PC-3 (cell line): ENCODE measurements at regions not wholly inside any gene's neighbourhood (a gene's known extent, or its start where the extent isn't known, plus 50 kb on each side); places are given as distances from the start of the nearest gene placed in this dataset.
"Not testable (repeated sequence)": the region's sequence is repeated elsewhere in the genome, so short reads cannot be mapped to it uniquely, and the experiment has no call there.

Source experiments
- ATAC-seq: fragments of 200-7000 bp; cut with Tn5 transposase; 2 replicates; pipeline ENCODE4 v1.9.1; 2020; ENCODE audit warnings: mild to moderate bottlenecking, moderate library complexity
- BruUV-seq: library from RNA; stranded (reverse); fragments of 400-500 nt; replicated peaks from 2 replicates; lab custom pipeline; 2021; lab: Mats Ljungman, UMichigan
- CTCF ChIA-PET: fragments of 300-600 bp; sonication (Branson Sonifier 250); formaldehyde crosslinking; loops from one replicate; lab custom pipeline; 2022; ENCODE audit warnings: antibody characterized with exemption; lab: Charles Lee
- POLR2A ChIA-PET: fragments of 300-600 bp; sonication (Branson Sonifier 250); formaldehyde crosslinking; loops from one replicate; lab custom pipeline; 2022; ENCODE audit warnings: antibody characterized with exemption; ENCODE audit not compliant: unreplicated experiment; lab: Charles Lee
- DNase-seq: peaks from one replicate; pipeline ENCODE4 v3.0.0-alpha.2; 2015
- H2AFZ ChIP-seq: fragments of 300-600 bp; sonication (generic); 2 replicates; pipeline ENCODE4 v1.6.0; 2016; ENCODE audit warnings: antibody characterized with exemption, low read length
- H3F3A ChIP-seq: fragments of 300-600 bp; sonication (generic); one replicate; pipeline ENCODE4 v1.6.0; 2017; ENCODE audit warnings: antibody characterized with exemption, low read length, control low read depth, mild to moderate bottlenecking; ENCODE audit not compliant: unreplicated experiment
- H3K27ac ChIP-seq: fragments of 300-600 bp; sonication (generic); 2 replicates; pipeline ENCODE4 v1.5.1; 2016; ENCODE audit warnings: mild to moderate bottlenecking, low read length
- H3K27me3 ChIP-seq: fragments of 300-600 bp; sonication (generic); 2 replicates; pipeline ENCODE4 v1.6.1; 2016; ENCODE audit warnings: low read length, mixed read lengths
- H3K36me3 ChIP-seq: fragments of 300-600 bp; sonication (generic); 2 replicates; pipeline ENCODE4 v1.6.1; 2016; ENCODE audit warnings: low read depth, mixed run types, low read length, mixed read lengths
- H3K4me1 ChIP-seq: fragments of 300-600 bp; sonication (generic); 2 replicates; pipeline ENCODE4 v1.5.1; 2016; ENCODE audit warnings: low read length; ENCODE audit not compliant: insufficient read depth
- H3K4me2 ChIP-seq: fragments of 300-600 bp; sonication (generic); 2 replicates; pipeline ENCODE4 v1.6.0; 2016; ENCODE audit warnings: low read length
- H3K4me3 ChIP-seq: fragments of 300-600 bp; sonication (generic); 2 replicates; pipeline ENCODE4 v1.5.1; 2016; ENCODE audit warnings: mild to moderate bottlenecking, low read length, mixed read lengths
- H3K79me2 ChIP-seq: fragments of 300-600 bp; sonication (generic); 2 replicates; pipeline ENCODE4 v1.6.1; 2017; ENCODE audit warnings: low read length, mixed read lengths
- H3K9ac ChIP-seq: fragments of 300-600 bp; sonication (generic); 2 replicates; pipeline ENCODE4 v1.6.0; 2016; ENCODE audit warnings: mild to moderate bottlenecking, low read length
- H3K9me2 ChIP-seq: fragments of 300-600 bp; sonication (generic); replicated peaks from 2 replicates; pipeline ENCODE4 v1.6.1; 2016; ENCODE audit warnings: mixed run types, low read length, mixed read lengths
- H3K9me3 ChIP-seq: fragments of 300-600 bp; sonication (generic); 2 replicates; pipeline ENCODE4 v1.6.1; 2016; ENCODE audit warnings: low read length, mixed read lengths
- H4K20me1 ChIP-seq: fragments of 300-600 bp; sonication (generic); 2 replicates; pipeline ENCODE4 v1.6.1; 2016; ENCODE audit warnings: low read length, mixed read lengths
- EZH2 ChIP-seq: fragments of 300-600 bp; sonication (generic); IDR thresholded peaks from one replicate; pipeline ENCODE4 v1.6.1; 2017; ENCODE audit warnings: antibody characterized with exemption, mild to moderate bottlenecking, low read length; ENCODE audit not compliant: unreplicated experiment
- EZH2phosphoT487 ChIP-seq: fragments of 300-600 bp; sonication (generic); IDR thresholded peaks from 2 replicates; pipeline ENCODE4 v1.6.1; 2018; ENCODE audit warnings: mild to moderate bottlenecking, antibody characterized with exemption, low read length, borderline replicate concordance
- intact Hi-C: fragments of 100-400 bp; cut with micrococcal nuclease; formaldehyde crosslinking; loops from 2 replicates; pipeline ENCODE4 v1.9.0; 2023
- TF ChIP-seq, protein P1 (sequence below): fragments of 300-600 bp; sonication (generic); conservative IDR thresholded peaks from 2 replicates; pipeline ENCODE4 v1.5.1; 2017; ENCODE audit warnings: antibody characterized with exemption, low read depth, mild to moderate bottlenecking, low read length

DNA sequence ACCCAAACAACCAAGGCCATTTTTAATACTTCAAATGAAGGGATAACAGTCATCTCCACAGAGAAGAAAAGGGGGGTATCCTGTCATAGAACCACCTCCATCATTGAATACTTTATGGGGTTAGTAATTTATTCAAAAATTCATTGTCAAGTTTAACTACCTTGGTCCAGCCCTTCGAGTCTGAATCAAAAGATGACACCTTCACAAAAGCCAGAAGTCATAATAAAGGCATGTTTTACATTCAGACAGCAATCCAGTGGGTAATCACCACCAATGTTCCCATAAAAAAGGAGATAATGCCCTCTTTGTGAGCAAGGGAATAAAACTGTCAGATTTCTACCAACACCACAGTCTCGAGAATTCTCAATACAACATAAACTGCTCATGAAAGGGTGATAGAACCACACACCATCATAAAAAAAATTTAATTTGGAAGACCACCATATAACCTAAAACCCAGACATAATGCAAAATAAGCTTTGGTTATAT is 145.6 kb upstream of the ZBTB20 start:
- no peaks in the 10 kb centered on the region for H3K36me3 ChIP-seq
- no peak overlapping the region for H3K27ac ChIP-seq
- H3K4me1 ChIP-seq: no peaks in the 10 kb centered on the region
- H3K4me3 ChIP-seq: no peak overlapping the region
- no TSS peak for BruUV-seq
- H3K9me2 ChIP-seq: no peaks in the 10 kb centered on the region
- no peaks in the 10 kb centered on the region for H4K20me1 ChIP-seq
- intact Hi-C loops: no loop called here
- H3F3A ChIP-seq: no peaks in the 10 kb centered on the region
- H3K79me2 ChIP-seq: no peaks in the 10 kb centered on the region
- ATAC-seq (no peak), DNase-seq (no peak)
- no peaks in the 10 kb centered on the region for H3K27me3 ChIP-seq
- no peak overlapping the region for H3K9ac ChIP-seq
- no peak overlapping the region for H2AFZ ChIP-seq
- ChIA-PET CTCF (no interaction called here), POLR2A (no interaction called here)
- TF ChIP-seq, protein P1, sequence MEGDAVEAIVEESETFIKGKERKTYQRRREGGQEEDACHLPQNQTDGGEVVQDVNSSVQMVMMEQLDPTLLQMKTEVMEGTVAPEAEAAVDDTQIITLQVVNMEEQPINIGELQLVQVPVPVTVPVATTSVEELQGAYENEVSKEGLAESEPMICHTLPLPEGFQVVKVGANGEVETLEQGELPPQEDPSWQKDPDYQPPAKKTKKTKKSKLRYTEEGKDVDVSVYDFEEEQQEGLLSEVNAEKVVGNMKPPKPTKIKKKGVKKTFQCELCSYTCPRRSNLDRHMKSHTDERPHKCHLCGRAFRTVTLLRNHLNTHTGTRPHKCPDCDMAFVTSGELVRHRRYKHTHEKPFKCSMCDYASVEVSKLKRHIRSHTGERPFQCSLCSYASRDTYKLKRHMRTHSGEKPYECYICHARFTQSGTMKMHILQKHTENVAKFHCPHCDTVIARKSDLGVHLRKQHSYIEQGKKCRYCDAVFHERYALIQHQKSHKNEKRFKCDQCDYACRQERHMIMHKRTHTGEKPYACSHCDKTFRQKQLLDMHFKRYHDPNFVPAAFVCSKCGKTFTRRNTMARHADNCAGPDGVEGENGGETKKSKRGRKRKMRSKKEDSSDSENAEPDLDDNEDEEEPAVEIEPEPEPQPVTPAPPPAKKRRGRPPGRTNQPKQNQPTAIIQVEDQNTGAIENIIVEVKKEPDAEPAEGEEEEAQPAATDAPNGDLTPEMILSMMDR: no peak
- TF ChIP-seq EZH2phosphoT487: no peak
- no peak for TF ChIP-seq EZH2
- H3K9me3 ChIP-seq: no peaks in the 10 kb centered on the region
- no peak overlapping the region for H3K4me2 ChIP-seq

DNA sequence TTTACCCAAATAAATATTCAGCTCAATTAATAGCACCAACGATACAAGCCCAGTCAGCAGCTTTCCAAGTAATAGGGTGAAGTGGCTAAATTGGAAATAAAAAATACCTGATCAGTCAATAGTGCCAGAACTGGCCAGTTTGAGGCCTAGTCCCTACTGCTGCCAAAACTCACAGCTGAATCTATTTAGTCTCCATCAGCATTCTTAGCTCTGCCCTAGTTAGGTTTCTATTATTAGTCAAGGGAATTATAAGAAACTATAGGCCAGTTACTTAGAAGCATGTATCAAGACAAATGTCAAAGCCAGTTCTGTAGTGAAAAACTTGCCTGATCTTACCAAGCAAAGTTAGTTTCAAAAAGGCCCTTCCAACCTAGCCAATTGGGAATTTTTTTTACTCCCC is 146.2 kb upstream of the ZBTB20 start:
- no peaks in the 10 kb centered on the region for H3K4me1 ChIP-seq
- BruUV-seq: no TSS peak

DNA sequence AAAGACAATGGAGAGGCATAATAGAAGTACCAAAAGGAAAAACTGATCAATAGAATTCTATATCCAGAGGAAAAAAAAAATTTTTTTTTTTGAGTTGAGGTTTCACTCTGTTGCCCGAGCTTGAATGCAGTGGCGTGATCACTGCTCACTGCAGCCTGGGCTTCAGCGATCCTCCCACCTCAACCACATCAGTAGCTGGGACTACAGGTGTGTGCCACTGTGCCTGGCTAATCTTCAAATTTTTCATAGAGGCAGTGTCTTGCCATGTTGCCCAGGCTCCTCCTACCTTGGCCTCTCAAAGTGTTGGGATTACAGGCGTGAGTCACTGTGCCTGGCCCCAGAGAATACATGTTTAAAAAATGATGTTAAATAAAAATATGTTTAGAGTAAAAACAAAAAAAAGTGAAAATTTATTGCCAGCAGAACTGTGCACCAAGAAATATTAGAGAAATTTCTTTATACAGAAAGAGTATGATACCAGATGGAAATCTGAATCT is 154.3 kb upstream of the ZBTB20 start:
- Histone ChIP-seq H3K27me3 (no peaks in the 10 kb centered on the region), H3K9ac (no peak overlapping the region), H3K36me3 (no peaks in the 10 kb centered on the region), H3K79me2 (no peaks in the 10 kb centered on the region), H3K4me2 (no peak overlapping the region), H3F3A (no peaks in the 10 kb centered on the region), H4K20me1 (no peaks in the 10 kb centered on the region), H3K27ac (no peak overlapping the region), H3K4me3 (no peak overlapping the region), H3K4me1 (no peaks in the 10 kb centered on the region), H2AFZ (no peak overlapping the region), H3K9me2 (no peaks in the 10 kb centered on the region), H3K9me3 (no peaks in the 10 kb centered on the region)
- POLR2A ChIA-PET: no interaction called here
- CTCF ChIA-PET: no interaction called here
- intact Hi-C loops: no loop called here
- 0 out of 2 replicates have a peak, but pooled peaks have one; percentile 27 for ATAC-seq
- TF ChIP-seq EZH2 (no peak), EZH2phosphoT487 (no peak)
- TF ChIP-seq, protein P1: no peak
- DNase-seq: no peak
- no TSS peak for BruUV-seq

More for the DNA sequence above, 146.2 kb upstream of the ZBTB20 start:
- TF ChIP-seq, protein P1: no peak
- TF ChIP-seq EZH2phosphoT487: no peak
- no peak for TF ChIP-seq EZH2
- Histone ChIP-seq H3K4me2 (no peak overlapping the region), H3K4me3 (no peak overlapping the region), H3K27me3 (no peaks in the 10 kb centered on the region), H3K79me2 (no peaks in the 10 kb centered on the region), H3F3A (no peaks in the 10 kb centered on the region), H3K36me3 (no peaks in the 10 kb centered on the region), H3K27ac (no peak overlapping the region), H3K9me2 (no peaks in the 10 kb centered on the region), H4K20me1 (no peaks in the 10 kb centered on the region), H3K9ac (no peak overlapping the region), H3K9me3 (no peaks in the 10 kb centered on the region), H2AFZ (no peak overlapping the region)
- ATAC-seq: no peak
- ChIA-PET CTCF (no interaction called here), POLR2A (no interaction called here)
- no peak for DNase-seq
- intact Hi-C loops: no loop called here

DNA sequence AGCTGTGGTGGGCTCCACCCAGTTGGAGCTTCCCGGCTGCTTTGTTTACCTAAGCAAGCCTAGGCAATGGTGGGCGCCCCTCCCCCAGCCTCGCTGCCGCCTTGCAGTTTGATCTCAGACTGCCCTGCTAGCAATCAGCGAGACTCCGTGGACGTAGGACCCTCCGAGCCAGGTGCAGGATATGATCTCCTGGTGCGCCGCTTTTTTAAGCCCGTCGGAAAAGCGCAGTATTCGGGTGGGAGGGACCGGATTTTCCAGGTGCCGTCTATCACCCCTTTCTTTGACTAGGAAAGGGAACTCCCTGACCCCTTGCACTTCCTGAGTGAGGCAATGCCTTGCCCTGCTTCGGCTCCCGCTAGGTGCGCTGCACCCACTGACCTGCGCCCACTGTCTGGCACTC is 170.9 kb upstream of the ZBTB20 start:
- H3K9me2 ChIP-seq, POLR2A ChIA-PET, CTCF ChIA-PET: not testable (repeated sequence)

More for the DNA sequence above, 170.9 kb upstream of the ZBTB20 start:
- H3K27me3 ChIP-seq, H3K79me2 ChIP-seq, intact Hi-C loops, BruUV-seq, H3K36me3 ChIP-seq, DNase-seq, H4K20me1 ChIP-seq, H3K27ac ChIP-seq, ATAC-seq, H3F3A ChIP-seq, H3K4me3 ChIP-seq, H2AFZ ChIP-seq, H3K4me2 ChIP-seq, H3K4me1 ChIP-seq, H3K9me3 ChIP-seq, H3K9ac ChIP-seq: not testable (repeated sequence)
